Osteocyte (in vitro differentiated cells): ENCODE measurements at regions not wholly inside any gene's neighbourhood (a gene's known extent, or its start where the extent isn't known, plus 50 kb on each side); places are given as distances from the start of the nearest gene placed in this dataset.
A peak's percentile ranks its signal among the peaks of the same experiment; 100 is the strongest.
"Not testable (repeated sequence)": the region's sequence is repeated elsewhere in the genome, so short reads cannot be mapped to it uniquely, and the experiment has no call there.

Experiments
- DNase-seq: peaks from one replicate; pipeline ENCODE4 v3.0.0; 2021; ENCODE audit warnings: mixed read lengths; ENCODE audit not compliant: unreplicated experiment; ENCODE audit errors: extremely low spot score
- H3K27ac Mint-ChIP-seq: one replicate; pipeline ENCODE4 v1.8.0; 2021; ENCODE audit warnings: mild to moderate bottlenecking, mixed read lengths; ENCODE audit not compliant: unreplicated experiment
- H3K27me3 Mint-ChIP-seq: one replicate; pipeline ENCODE4 v1.8.0; 2021; ENCODE audit warnings: mixed read lengths; ENCODE audit not compliant: unreplicated experiment
- H3K36me3 Mint-ChIP-seq: one replicate; pipeline ENCODE4 v1.8.0; 2021; ENCODE audit warnings: mixed read lengths; ENCODE audit not compliant: unreplicated experiment
- H3K4me1 Mint-ChIP-seq: one replicate; pipeline ENCODE4 v1.8.0; 2021; ENCODE audit warnings: mixed read lengths; ENCODE audit not compliant: unreplicated experiment
- H3K4me3 Mint-ChIP-seq: one replicate; pipeline ENCODE4 v1.8.0; 2021; ENCODE audit warnings: mild to moderate bottlenecking, moderate library complexity, mixed read lengths; ENCODE audit not compliant: unreplicated experiment
- H3K9me3 Mint-ChIP-seq: one replicate; pipeline ENCODE4 v1.8.0; 2021; ENCODE audit warnings: mixed read lengths; ENCODE audit not compliant: unreplicated experiment

GRCh38 chr11:71723991-71724390, 109.0 kb upstream of the DEFB108B start:
- H3K27ac Mint-ChIP-seq, H3K4me1 Mint-ChIP-seq, H3K27me3 Mint-ChIP-seq, H3K9me3 Mint-ChIP-seq, H3K4me3 Mint-ChIP-seq, H3K36me3 Mint-ChIP-seq, DNase-seq: not testable (repeated sequence)

- H3K27me3 Mint-ChIP-seq, H3K27ac Mint-ChIP-seq, H3K4me1 Mint-ChIP-seq, H3K4me3 Mint-ChIP-seq, H3K36me3 Mint-ChIP-seq, DNase-seq, H3K9me3 Mint-ChIP-seq: not testable (repeated sequence)
These were observed 102.3 kb upstream of the DEFB108B start for GRCh38 chr11:71730748-71731147.

- not testable (repeated sequence) for DNase-seq, H3K4me3 Mint-ChIP-seq, H3K27me3 Mint-ChIP-seq, H3K4me1 Mint-ChIP-seq, H3K27ac Mint-ChIP-seq, H3K36me3 Mint-ChIP-seq, H3K9me3 Mint-ChIP-seq
These were observed 98.6 kb upstream of the DEFB108B start for GRCh38 chr11:71734368-71734767.

GRCh38 chr11:71738317-71738716, 94.7 kb upstream of the DEFB108B start:
- not testable (repeated sequence) for DNase-seq, H3K4me1 Mint-ChIP-seq, H3K36me3 Mint-ChIP-seq, H3K4me3 Mint-ChIP-seq, H3K9me3 Mint-ChIP-seq, H3K27ac Mint-ChIP-seq
- H3K27me3 Mint-ChIP-seq: peaks cover 24% of the 10 kb centered on the region

- not testable (repeated sequence) for H3K27ac Mint-ChIP-seq, DNase-seq, H3K4me3 Mint-ChIP-seq, H3K9me3 Mint-ChIP-seq, H3K36me3 Mint-ChIP-seq, H3K4me1 Mint-ChIP-seq
- H3K27me3 Mint-ChIP-seq: peaks cover 22% of the 10 kb centered on the region
These were observed 89.6 kb upstream of the DEFB108B start for GRCh38 chr11:71743385-71743784.

GRCh38 chr11:71745656-71746055, 87.3 kb upstream of the DEFB108B start:
- not testable (repeated sequence) for DNase-seq, H3K4me3 Mint-ChIP-seq, H3K9me3 Mint-ChIP-seq, H3K4me1 Mint-ChIP-seq, H3K36me3 Mint-ChIP-seq, H3K27ac Mint-ChIP-seq
- peaks cover 28% of the 10 kb centered on the region for H3K27me3 Mint-ChIP-seq

GRCh38 chr11:71746263-71746662, 86.7 kb upstream of the DEFB108B start:
- not testable (repeated sequence) for H3K9me3 Mint-ChIP-seq, H3K4me3 Mint-ChIP-seq, H3K27ac Mint-ChIP-seq, H3K4me1 Mint-ChIP-seq, H3K36me3 Mint-ChIP-seq, DNase-seq
- peaks cover 29% of the 10 kb centered on the region for H3K27me3 Mint-ChIP-seq

GRCh38 chr11:71748965-71749620, 83.9 kb upstream of the DEFB108B start:
- not testable (repeated sequence) for DNase-seq, H3K4me3 Mint-ChIP-seq, H3K27ac Mint-ChIP-seq, H3K36me3 Mint-ChIP-seq, H3K9me3 Mint-ChIP-seq, H3K4me1 Mint-ChIP-seq
- H3K27me3 Mint-ChIP-seq: peaks cover 46% of the 10 kb centered on the region

GRCh38 chr11:71750908-71751307, 82.1 kb upstream of the DEFB108B start:
- DNase-seq: peak; percentile 17
- H3K27me3 Mint-ChIP-seq: peaks cover 47% of the 10 kb centered on the region
- not testable (repeated sequence) for H3K9me3 Mint-ChIP-seq, H3K36me3 Mint-ChIP-seq, H3K4me1 Mint-ChIP-seq, H3K4me3 Mint-ChIP-seq, H3K27ac Mint-ChIP-seq

- H3K9me3 Mint-ChIP-seq, H3K4me3 Mint-ChIP-seq, H3K27ac Mint-ChIP-seq, H3K4me1 Mint-ChIP-seq, H3K27me3 Mint-ChIP-seq, H3K36me3 Mint-ChIP-seq: not testable (repeated sequence)
- peak; percentile 74 for DNase-seq
These were observed 68.1 kb upstream of the DEFB108B start for GRCh38 chr11:71764695-71765491.

GRCh38 chr11:71767016-71767415, 66.0 kb upstream of the DEFB108B start:
- H3K9me3 Mint-ChIP-seq, H3K27ac Mint-ChIP-seq, H3K4me3 Mint-ChIP-seq, DNase-seq, H3K36me3 Mint-ChIP-seq, H3K27me3 Mint-ChIP-seq, H3K4me1 Mint-ChIP-seq: not testable (repeated sequence)

GRCh38 chr11:71772193-71772592, 60.8 kb upstream of the DEFB108B start:
- not testable (repeated sequence) for H3K4me1 Mint-ChIP-seq, H3K9me3 Mint-ChIP-seq, H3K27ac Mint-ChIP-seq, H3K4me3 Mint-ChIP-seq, H3K36me3 Mint-ChIP-seq, H3K27me3 Mint-ChIP-seq
- peak; percentile 25 for DNase-seq
